NCI-H1436 treated with DMSO at 0.1 percent for 48 hours (cell line): ENCODE measurements at regions not wholly inside any gene's neighbourhood (a gene's known extent, or its start where the extent isn't known, plus 50 kb on each side); places are given as distances from the start of the nearest gene placed in this dataset.
"Not testable (repeated sequence)": the region's sequence is repeated elsewhere in the genome, so short reads cannot be mapped to it uniquely, and the experiment has no call there.

Experiments used
- DNase-seq: peaks from one replicate; lab custom pipeline; 2025; lab: John Stamatoyannopoulos, UW

DNA sequence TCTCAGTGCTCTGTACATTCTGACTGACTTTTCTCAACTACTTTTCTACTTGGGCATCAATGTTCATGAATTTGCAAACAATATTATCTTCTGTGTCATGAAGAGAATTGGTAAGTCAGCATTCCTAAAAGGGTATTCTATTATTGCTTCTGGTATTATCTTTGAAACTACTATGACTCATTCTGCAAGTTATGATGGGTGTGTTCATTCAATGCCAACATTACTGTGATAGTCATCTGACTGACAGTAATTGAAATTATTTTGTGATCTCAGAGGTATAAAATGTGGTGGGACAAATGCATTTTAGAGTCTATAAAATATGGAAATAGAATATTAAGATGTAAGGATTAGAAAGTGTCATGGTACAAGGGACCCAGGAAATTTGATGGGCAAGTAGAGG is 736.0 kb upstream of the CELF4 start:
- no peak for DNase-seq

DNA sequence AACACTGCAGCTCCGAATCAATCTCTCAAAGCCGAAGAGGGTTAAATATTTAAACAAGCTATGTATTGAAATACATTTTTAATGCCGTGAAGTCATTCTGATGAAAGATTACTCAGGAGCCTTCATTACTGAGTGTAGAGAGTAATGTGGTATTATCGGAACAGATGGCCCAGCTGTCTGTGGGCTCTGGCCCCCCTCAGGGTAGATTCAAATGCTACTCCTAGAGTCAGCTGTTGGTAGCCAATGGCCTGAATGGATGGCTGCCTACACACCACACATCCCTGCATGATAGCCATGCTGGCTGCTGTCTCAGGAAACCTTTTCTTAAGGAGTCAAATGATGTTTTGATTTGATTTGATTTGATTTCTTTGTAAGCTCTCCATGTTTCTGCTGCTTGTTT is 732.3 kb upstream of the CELF4 start:
- no peak for DNase-seq

DNA sequence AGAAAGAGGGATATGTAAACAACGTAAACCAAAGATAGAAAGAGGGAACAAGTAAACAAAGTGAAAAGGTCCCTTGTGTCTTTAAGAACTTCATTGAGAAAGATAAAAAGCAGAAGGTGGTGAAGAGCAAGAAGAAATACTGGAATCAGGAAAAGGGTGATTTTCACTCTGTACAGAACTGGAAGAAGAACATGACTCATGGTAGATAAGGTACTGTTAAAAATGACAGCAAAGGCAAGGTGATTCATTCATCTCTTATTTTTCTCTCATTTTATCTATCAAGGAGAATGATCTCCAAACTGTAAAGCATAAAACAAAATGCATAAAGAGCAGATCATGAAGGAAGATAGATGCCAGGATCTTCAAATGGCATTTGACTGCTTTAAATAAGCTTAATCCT is 724.6 kb upstream of the CELF4 start:
- no peak for DNase-seq

GRCh38 chr18:38284972-38285371 is 719.4 kb upstream of the CELF4 start:
- DNase-seq = no peak

DNA sequence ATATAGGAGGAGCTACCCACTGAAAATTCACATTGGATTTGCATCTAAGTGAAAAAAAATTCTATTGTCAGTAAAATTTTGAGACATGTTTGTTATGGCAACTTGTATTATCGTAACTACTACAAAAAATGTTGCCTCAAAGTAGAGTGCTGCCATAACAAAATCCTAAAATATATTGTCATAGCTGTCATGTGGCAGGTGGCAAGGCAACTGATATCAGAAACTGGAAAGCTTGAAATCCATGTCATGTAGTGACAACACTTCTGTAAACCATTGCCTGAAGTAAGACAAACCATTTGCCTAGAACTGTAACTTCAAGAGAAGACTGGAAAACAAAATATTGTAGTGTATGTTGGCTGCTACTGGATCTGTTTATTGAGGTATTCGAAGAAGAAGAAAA is 697.5 kb upstream of the CELF4 start:
- no peak for DNase-seq

DNA sequence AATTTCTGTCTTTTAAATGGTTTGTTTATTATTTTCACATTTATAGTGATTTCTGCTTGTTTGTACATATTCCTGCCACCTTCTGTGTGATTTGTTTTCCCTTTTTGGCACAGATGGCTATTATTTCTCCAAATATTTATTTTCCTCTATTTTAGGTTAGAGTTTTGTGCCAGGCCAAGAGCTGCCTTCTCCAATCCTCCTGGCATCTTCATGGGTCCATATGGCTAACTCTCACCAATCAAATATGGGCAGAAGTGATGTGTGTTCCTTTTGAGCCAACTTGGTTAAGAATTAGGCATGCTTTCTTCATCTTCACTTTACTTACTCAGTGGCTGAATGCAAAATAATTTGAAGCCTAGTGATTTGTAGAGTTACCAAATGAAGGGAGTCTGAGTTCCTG is 697.1 kb upstream of the CELF4 start:
- DNase-seq = no peak

DNA sequence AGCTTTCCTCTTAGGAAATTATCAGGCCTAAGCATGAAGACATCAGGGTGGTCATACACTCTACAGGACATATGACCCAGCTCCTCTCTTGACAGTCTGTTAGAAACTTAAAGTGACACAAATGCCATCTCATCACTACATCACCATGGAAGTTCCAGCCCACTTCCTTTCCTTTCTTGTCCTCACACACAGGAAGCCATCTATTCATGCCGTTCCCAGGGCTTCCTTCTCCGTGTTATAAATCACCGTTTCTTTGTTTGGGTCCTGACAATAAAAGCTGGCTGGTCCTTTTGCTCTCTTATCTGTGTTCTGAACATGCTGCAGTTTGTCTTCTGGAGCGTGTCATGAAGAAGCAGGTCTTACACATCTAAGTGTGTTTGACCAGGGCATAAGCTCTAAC is 692.1 kb upstream of the CELF4 start:
- DNase-seq = no peak

DNA sequence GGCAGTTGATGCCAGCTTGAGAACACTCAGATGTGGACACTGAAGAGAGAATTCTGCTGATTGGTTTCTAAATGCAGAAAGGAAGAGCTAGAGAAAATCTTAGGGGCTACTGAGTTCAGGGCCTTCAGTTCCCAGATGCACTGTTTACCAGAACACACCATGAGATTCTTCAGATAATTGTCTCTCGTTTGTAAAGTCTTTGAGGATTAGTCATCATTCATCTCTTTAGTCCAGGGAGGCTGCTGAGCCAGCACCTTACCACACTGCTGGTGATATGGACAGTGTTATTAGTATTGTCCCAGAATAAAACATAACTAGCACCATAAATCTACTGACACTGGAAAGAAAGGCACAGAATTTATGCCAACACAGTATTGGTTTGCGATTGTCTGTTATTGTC is 690.8 kb upstream of the CELF4 start:
- DNase-seq = no peak

DNA sequence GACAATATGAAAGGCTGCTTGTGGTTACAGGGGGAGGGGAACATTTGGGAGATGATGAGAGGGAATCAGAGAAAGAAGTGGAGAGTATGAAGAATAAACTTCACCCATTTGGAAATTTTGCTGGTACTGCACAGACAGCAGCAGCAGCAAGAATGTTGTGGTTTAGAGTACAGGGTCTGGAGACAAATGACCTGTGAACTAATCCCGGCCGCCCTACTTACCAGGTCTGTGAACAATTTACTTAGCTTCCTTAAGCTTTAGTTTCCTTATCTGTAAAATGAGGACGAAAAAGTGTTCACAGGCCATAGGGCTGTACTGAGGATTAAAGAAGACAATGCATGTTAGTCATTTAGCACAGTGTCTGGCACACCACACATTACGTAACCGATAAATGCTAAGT is 685.4 kb upstream of the CELF4 start:
- DNase-seq = no peak

DNA sequence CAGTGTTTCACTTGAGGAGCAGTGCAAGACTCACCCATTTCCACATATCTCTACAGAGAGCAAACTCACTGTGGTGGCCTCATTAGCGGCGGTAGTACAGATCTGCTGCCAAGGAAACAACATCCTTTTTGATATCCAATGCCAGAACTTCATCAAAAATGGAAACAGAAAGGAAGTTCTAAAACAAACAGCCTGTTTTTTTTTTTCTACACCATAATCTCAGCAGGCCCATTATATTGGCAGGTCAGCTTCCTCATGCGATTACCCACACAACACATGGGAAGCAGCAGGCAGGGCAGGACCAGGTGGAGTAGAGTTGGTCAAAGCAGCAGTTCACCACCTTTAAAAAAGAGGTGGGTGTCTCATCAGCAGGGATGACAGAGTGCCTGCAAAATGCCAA is 678.9 kb upstream of the CELF4 start:
- no peak for DNase-seq

DNA sequence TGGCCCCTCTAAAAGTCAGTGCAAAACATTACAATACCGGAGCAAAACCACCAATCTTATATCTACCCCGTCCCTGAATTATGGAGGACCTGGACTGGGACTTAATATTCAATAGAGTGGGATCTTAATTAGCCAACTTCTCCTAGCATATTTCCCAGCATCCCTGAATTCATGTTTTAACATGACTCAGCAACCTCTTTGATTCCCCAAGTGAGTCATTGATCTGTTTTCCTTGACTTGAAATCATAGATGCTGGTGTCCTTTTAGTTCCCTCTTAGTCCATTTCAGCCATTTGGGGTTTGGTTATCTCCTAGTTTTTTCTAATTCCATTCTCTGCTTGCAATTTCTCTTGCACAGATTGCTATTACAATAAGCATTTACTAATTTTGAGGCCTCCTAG is 677.7 kb upstream of the CELF4 start:
- no peak for DNase-seq

- DNase-seq = no peak
These were observed 676.1 kb upstream of the CELF4 start for GRCh38 chr18:38241736-38242135.

DNA sequence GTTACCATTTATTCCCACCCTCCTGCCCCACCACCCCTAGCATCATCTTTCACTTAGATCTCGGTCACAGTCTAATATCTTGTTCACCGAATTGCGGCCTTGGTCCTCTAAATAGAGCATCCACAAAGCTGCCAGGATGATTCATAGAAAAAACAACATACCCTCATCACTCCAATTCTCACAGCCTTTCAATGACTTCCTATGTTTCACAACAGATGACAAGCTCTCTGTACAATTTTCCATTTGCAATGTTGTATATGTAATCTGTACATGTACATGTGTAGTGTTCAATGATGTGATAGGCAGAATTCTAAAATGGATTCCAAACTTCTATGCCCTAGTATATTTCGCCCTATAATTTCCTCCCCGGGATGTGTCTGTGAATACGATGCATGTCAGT is 675.6 kb upstream of the CELF4 start:
- no peak for DNase-seq

GRCh38 chr18:38239606-38240005 is 674.0 kb upstream of the CELF4 start:
- DNase-seq = no peak

- DNase-seq = no peak
These were observed 672.2 kb upstream of the CELF4 start for GRCh38 chr18:38237796-38238195.

DNA sequence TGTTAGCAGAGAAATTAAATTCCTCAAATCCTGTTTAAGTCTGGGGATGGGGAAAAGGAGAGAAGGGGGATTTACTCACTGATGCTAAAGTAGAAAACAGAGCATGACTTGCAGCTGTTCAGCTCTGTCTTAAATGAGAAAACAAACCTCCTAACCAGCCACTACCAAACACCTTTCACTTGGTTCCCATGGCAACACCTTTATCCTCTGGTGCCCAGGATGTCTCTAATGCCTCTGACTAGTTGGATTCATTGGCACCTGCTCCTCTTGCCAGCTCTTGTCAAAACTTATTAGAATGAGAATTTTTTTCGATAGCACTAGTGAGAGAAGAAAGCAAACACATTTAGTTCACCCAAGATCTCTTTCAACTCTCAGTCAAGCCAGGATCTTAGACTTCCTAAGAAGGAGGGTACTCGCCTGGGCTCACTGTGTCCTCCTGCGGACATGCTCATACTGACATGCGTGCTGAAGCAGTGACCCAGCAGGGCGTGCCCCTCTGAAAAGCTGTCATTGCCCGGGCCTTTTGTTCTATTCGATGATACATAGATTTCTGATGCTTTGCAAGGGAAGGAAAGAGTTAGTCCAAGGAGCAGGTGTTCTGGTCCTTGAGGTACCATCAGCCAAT is 656.0 kb upstream of the CELF4 start:
- peak; percentile 37 for DNase-seq

DNA sequence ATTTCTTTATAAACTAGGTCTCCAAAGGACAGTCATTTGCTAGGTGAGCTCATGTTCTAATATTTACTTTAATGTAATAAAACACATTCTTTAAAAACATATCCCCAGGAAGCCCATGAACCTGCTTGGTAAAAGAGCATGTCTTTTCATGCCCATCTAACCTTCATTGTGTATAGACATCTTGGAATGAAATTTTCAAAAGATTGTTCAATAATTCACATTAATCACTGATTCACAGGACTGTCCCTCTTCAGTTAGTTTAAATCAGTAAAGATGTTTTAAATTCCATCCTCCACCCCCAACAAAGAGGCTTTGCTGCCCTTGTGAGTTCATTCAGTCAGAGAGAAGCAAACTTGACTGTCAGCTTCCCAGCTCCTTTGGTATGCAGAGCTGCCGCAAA is 633.4 kb upstream of the CELF4 start:
- DNase-seq = no peak

DNA sequence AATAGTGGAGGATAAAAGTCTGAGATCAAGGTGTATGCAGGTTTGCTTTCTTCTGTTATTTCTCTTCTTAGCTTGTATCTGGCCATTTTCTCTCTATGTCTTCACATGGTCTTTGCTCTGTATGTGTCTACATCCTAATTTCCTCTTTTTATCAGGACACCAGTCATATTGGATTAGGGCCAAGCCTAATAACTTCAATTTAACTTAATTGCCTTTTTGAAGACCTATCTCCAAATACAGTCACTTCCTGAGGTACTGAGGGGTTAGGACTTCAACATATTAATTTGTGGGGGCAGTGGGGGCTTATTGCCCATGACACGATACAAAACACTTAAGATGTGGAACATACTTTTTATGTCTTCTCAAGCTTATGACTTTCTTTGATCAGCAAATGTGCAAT is 632.9 kb upstream of the CELF4 start:
- DNase-seq = no peak

GRCh38 chr18:38186491-38186890 is 620.9 kb upstream of the CELF4 start:
- DNase-seq = no peak

DNA sequence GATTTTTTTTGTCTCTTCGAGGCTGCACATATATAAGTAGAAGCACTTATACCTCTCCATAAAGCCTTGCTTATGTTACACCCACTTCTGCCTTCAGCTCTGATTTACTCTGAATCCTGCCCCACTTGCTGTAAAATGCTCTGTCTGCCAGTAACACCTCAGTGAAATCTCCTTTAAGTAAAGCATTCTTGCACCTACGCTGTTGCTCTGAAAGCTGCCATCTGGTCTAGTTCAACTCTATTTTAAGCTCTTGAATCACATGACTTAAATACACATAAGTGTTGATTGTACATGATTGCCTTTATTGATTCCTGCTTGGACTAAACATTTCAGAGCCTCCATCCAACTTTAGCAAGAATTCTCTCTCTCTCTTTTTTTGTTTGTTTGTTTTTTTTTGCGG is 609.0 kb upstream of the CELF4 start:
- no peak for DNase-seq

DNA sequence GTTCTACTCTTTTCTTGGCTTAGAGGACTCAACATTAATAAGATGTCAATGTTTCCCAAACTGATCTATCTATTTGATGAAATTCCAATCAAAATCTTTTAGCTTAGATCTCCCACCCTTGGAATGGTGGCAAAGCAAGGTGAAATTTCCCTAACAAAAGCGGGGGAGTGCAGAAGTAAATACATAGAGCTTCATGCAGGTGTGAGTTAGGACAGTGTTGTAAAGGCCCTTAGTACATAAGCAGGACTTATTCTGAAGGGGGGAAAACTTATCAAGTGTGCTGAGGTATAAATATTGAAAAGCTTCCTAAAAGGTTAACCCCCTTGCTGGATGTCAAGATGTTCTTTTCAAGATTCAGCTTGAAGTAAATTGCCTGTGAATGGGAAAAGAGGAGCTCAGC is 608.6 kb upstream of the CELF4 start:
- DNase-seq = no peak

GRCh38 chr18:38170845-38171244 is 605.2 kb upstream of the CELF4 start:
- DNase-seq = no peak

- DNase-seq = no peak
These were observed 602.0 kb upstream of the CELF4 start for GRCh38 chr18:38167623-38168022.

DNA sequence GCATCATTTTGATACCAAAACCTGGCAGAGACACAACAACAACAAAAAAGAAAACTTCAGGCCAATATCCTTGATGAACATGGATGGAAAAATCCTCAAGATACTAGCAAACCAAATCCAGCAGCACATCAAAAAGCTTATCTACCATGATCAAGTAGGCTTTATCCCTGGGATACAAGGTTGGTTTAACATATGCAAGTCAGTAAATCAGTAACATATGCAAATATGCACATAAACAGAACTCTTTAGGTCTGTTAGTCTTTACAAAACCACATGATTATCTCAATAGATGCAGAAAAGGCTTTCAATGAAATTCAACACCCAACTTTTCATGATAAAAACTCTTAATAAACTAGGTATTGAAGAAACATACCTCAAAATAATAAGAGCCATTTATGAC is 587.5 kb upstream of the CELF4 start:
- DNase-seq = not testable (repeated sequence)

DNA sequence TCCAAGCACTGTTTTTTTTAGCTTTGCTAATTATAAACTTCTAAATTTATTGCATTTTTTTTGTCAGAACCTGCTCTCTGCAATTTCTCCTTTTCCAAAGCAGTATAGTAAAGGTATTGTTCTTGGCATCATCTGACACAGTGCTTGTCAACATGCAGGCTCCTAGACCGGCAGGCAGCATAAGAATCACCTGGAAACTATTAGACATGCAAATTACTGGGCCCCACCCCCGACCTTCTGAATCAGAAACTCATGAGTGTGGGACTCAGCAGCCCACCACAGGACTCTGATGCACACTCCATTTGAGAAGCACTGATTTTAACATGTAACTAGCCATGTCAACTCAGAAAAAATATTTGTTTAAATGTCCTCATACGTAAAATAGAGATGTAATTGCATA is 551.1 kb upstream of the CELF4 start:
- DNase-seq = no peak
